SK-N-SH (cell line): ENCODE measurements at regions not wholly inside any gene's neighbourhood (a gene's known extent, or its start where the extent isn't known, plus 50 kb on each side); places are given as distances from the start of the nearest gene placed in this dataset.

ENCODE experiments used
- CTCF ChIA-PET: fragments of 300-600, 350-600 bp; formaldehyde crosslinking; extraction: SDS; loops from one replicate; lab custom pipeline; 2021; lab: Yijun Ruan, JAX
- POLR2A ChIA-PET: fragments of 350-600 bp; sonication (Branson Sonifier 250); formaldehyde crosslinking; extraction: SDS; loops from one replicate; lab custom pipeline; 2020; ENCODE audit warnings: antibody characterized with exemption, inconsistent platforms; lab: Yijun Ruan, JAX
- DNase-seq: peaks from one replicate; pipeline ENCODE4 v3.0.0; 2012
- H2AFZ ChIP-seq: fragments of 200-600 bp; sonication (generic); 2 replicates; pipeline ENCODE4 v1.8.1; 2016; ENCODE audit warnings: antibody characterized with exemption, mild to moderate bottlenecking, low read depth
- H3F3A ChIP-seq: fragments of 200-600 bp; sonication (generic); replicated peaks from 2 replicates; pipeline ENCODE3; 2016; ENCODE audit warnings: antibody characterized with exemption, mild to moderate bottlenecking; ENCODE audit not compliant: insufficient read depth
- H3K27ac ChIP-seq, 2 experiments: fragments of 200-500 bp in 1 of 2; fragments of 200-600 bp in 1 of 2; sonication (Bioruptor generic) in 1 of 2; sonication (generic), shearing (Covaris generic) in 1 of 2; 2 replicates each; pipeline versions ENCODE4 v1.5.1 to v1.6.1; 2014 to 2016; ENCODE audit warnings: low read depth in 2 of 2, inconsistent platforms in 1 of 2, low read length in 1 of 2, mild to moderate bottlenecking in 1 of 2, mixed read lengths in 1 of 2
- H3K27me3 ChIP-seq: fragments of 200-600 bp; sonication (generic), shearing (Covaris generic); 2 replicates; pipeline ENCODE4 v1.6.1; 2016; ENCODE audit warnings: mixed run types; ENCODE audit not compliant: insufficient read depth
- H3K36me3 ChIP-seq, 2 experiments: fragments of 200-500 bp in 1 of 2; fragments of 200-600 bp in 1 of 2; sonication (Bioruptor generic) in 1 of 2; sonication (generic) in 1 of 2; replicated peaks in 1 of 2; 2 replicates each; pipeline versions ENCODE3 to v1.5.1; 2014 to 2016; ENCODE audit warnings: low read length in 1 of 2, mild to moderate bottlenecking in 1 of 2; ENCODE audit not compliant: insufficient read depth in 2 of 2, control insufficient read depth in 1 of 2
- H3K4me1 ChIP-seq, 2 experiments: fragments of 200-500 bp in 1 of 2; fragments of 200-600 bp in 1 of 2; sonication (Bioruptor generic) in 1 of 2; sonication (generic), shearing (Covaris generic) in 1 of 2; 2 replicates each; pipeline versions ENCODE4 v1.5.1 to v1.6.1; 2014 to 2016; ENCODE audit warnings: low read depth in 1 of 2, low read length in 1 of 2, mixed run types in 1 of 2; ENCODE audit not compliant: insufficient read depth in 2 of 2, control insufficient read depth in 1 of 2
- H3K4me2 ChIP-seq: fragments of 200-600 bp; sonication (generic), shearing (Covaris generic); 2 replicates; pipeline ENCODE4 v1.6.1; 2017; ENCODE audit warnings: mixed run types
- H3K4me3 ChIP-seq, 2 experiments: fragments of 200-500 bp in 1 of 2; fragments of 200-600 bp in 1 of 2; sonication (Bioruptor generic) in 1 of 2; sonication (generic), shearing (Covaris generic) in 1 of 2; 2 replicates each; pipeline versions ENCODE4 v1.5.1 to v1.8.1; 2014 to 2016; ENCODE audit warnings: low read depth in 2 of 2, inconsistent platforms in 1 of 2, low read length in 1 of 2, mild to moderate bottlenecking in 1 of 2, mixed read lengths in 1 of 2, moderate library complexity in 1 of 2
- H3K79me2 ChIP-seq: fragments of 200-600 bp; sonication (generic); 2 replicates; pipeline ENCODE4 v1.8.1; 2017; ENCODE audit warnings: mild to moderate bottlenecking; ENCODE audit not compliant: insufficient read depth
- H3K9ac ChIP-seq: fragments of 200-600 bp; sonication (generic); 2 replicates; pipeline ENCODE4 v1.6.1; 2017; ENCODE audit warnings: mixed run types
- H3K9me2 ChIP-seq: fragments of 200-600 bp; sonication (generic); 2 replicates; pipeline ENCODE4 v1.6.1; 2017; ENCODE audit warnings: mixed run types
- H3K9me3 ChIP-seq: fragments of 200-600 bp; sonication (generic); 2 replicates; pipeline ENCODE4 v1.6.1; 2017; ENCODE audit warnings: mixed run types, mild to moderate bottlenecking, moderate library complexity
- H4K20me1 ChIP-seq: fragments of 200-600 bp; sonication (generic); 2 replicates; pipeline ENCODE4 v1.6.1; 2017; ENCODE audit warnings: mild to moderate bottlenecking, mixed run types; ENCODE audit not compliant: insufficient read depth
- CHD2 ChIP-seq: fragments of 150-350 bp; IDR thresholded peaks from 2 replicates; pipeline ENCODE4 v1.6.1; 2018; ENCODE audit warnings: low read length; ENCODE audit not compliant: partially characterized antibody
- EP300 ChIP-seq, 2 experiments: IDR thresholded peaks; 2 replicates each; pipeline versions ENCODE4 v1.4.0 to v1.6.1; 2012; ENCODE audit warnings: borderline replicate concordance in 1 of 2, low read depth in 1 of 2, low read length in 1 of 2
- GATA2 ChIP-seq: sonication (generic); formaldehyde crosslinking; IDR thresholded peaks from 2 replicates; pipeline ENCODE4 v1.5.0; 2020; ENCODE audit warnings: mild to moderate bottlenecking, missing genetic modification reagents
- NRF1 ChIP-seq: IDR thresholded peaks from 2 replicates; pipeline ENCODE4 v1.6.1; 2012; ENCODE audit warnings: low read depth, mild to moderate bottlenecking, low read length
- RAD21 ChIP-seq: IDR thresholded peaks from 2 replicates; pipeline ENCODE4 v1.6.1; 2012; ENCODE audit warnings: mild to moderate bottlenecking, low read length
- RFX5 ChIP-seq: IDR thresholded peaks from 2 replicates; pipeline ENCODE4 v1.6.1; 2012; ENCODE audit warnings: mild to moderate bottlenecking, improper control_type of control experiment, low read length
- RXRA ChIP-seq: IDR thresholded peaks from 2 replicates; pipeline ENCODE4 v1.4.0; 2012; ENCODE audit warnings: low read depth, mild to moderate bottlenecking, borderline replicate concordance
- SIN3A ChIP-seq: IDR thresholded peaks from 2 replicates; pipeline ENCODE4 v1.6.1; 2012; ENCODE audit warnings: low read depth, mild to moderate bottlenecking, low read length, moderate library complexity, borderline replicate concordance
- TAF1 ChIP-seq: IDR thresholded peaks from 2 replicates; pipeline ENCODE4 v1.6.1; 2012; ENCODE audit warnings: low read depth, mild to moderate bottlenecking, low read length, moderate library complexity, borderline replicate concordance
- WGBS: methylation state at CpG from one replicate; pipeline ENCODE4 v1.1.6; 2017; ENCODE audit warnings: low lambda C conversion rate; 5-methylcytosine and 5-hydroxymethylcytosine counted together
- TF ChIP-seq, protein P1 (sequence below): fragments of 150-350 bp; IDR thresholded peaks from 2 replicates; pipeline ENCODE4 v1.6.1; 2016; ENCODE audit warnings: mild to moderate bottlenecking, low read depth, low read length
- TF ChIP-seq, protein P2 (sequence below): fragments of 150-350 bp; IDR thresholded peaks from 2 replicates; pipeline ENCODE4 v1.6.1; 2017; ENCODE audit warnings: antibody characterized with exemption, low read length, low read depth, borderline replicate concordance
- TF ChIP-seq, protein P3 (sequence below): fragments of 200-600 bp; sonication (generic); IDR thresholded peaks from 2 replicates; pipeline ENCODE4 v1.6.1; 2017; ENCODE audit warnings: antibody characterized with exemption, mild to moderate bottlenecking, moderate library complexity
- TF ChIP-seq, protein P4 (sequence below): IDR thresholded peaks from 2 replicates; pipeline ENCODE4 v1.6.1; 2012; ENCODE audit warnings: mild to moderate bottlenecking, low read depth, low read length, moderate library complexity

DNA sequence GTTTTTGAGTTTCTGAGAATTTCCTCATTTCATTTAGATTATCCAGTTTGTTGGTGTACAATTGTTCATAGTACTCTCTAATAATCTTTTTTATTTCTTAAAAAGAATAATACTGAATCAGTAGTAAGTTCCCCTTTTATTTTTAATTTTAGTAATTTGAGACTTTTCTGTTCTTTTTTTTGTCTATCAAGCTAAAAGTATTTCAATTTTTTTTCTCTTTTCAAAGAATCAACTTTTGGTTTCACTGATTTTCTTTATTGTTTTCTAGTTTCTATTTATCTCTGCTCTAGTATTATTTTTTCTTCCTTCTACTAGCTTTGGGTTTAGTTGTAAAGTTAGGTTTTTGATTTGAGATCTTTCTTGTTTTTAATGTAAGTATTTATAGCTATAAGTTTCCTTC is 60.6 kb upstream of the ARL15 start:
- no peak overlapping the region for H3K27ac ChIP-seq
- H3K4me1 ChIP-seq = no peaks in the 10 kb centered on the region
- H3K36me3 ChIP-seq = no peaks in the 10 kb centered on the region
- 0 out of 2 replicates have a peak, but pooled peaks cover 5% of the 10 kb centered on the region for H3K9me3 ChIP-seq
- POLR2A ChIA-PET = no interaction called here
- H3K9ac ChIP-seq = no peak overlapping the region
- TF ChIP-seq, protein P1, sequence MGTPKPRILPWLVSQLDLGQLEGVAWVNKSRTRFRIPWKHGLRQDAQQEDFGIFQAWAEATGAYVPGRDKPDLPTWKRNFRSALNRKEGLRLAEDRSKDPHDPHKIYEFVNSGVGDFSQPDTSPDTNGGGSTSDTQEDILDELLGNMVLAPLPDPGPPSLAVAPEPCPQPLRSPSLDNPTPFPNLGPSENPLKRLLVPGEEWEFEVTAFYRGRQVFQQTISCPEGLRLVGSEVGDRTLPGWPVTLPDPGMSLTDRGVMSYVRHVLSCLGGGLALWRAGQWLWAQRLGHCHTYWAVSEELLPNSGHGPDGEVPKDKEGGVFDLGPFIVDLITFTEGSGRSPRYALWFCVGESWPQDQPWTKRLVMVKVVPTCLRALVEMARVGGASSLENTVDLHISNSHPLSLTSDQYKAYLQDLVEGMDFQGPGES = no peak
- TF ChIP-seq NRF1 = no peak
- no peak for TF ChIP-seq GATA2 (CRISPR knock-in tag)
- TF ChIP-seq RAD21 = no peak
- TF ChIP-seq, protein P2, sequence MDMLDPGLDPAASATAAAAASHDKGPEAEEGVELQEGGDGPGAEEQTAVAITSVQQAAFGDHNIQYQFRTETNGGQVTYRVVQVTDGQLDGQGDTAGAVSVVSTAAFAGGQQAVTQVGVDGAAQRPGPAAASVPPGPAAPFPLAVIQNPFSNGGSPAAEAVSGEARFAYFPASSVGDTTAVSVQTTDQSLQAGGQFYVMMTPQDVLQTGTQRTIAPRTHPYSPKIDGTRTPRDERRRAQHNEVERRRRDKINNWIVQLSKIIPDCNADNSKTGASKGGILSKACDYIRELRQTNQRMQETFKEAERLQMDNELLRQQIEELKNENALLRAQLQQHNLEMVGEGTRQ = no peak
- TF ChIP-seq EP300 (IDR thresholded peaks at IDR 0.05; ENCODE audit: borderline replicate concordance in 1 of 2, low read depth in 1 of 2, low read length in 1 of 2) = no peak
- TF ChIP-seq RXRA = no peak
- TF ChIP-seq, protein P3, sequence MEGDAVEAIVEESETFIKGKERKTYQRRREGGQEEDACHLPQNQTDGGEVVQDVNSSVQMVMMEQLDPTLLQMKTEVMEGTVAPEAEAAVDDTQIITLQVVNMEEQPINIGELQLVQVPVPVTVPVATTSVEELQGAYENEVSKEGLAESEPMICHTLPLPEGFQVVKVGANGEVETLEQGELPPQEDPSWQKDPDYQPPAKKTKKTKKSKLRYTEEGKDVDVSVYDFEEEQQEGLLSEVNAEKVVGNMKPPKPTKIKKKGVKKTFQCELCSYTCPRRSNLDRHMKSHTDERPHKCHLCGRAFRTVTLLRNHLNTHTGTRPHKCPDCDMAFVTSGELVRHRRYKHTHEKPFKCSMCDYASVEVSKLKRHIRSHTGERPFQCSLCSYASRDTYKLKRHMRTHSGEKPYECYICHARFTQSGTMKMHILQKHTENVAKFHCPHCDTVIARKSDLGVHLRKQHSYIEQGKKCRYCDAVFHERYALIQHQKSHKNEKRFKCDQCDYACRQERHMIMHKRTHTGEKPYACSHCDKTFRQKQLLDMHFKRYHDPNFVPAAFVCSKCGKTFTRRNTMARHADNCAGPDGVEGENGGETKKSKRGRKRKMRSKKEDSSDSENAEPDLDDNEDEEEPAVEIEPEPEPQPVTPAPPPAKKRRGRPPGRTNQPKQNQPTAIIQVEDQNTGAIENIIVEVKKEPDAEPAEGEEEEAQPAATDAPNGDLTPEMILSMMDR = no peak
- TF ChIP-seq SIN3A = no peak
- TF ChIP-seq TAF1 = no peak
- TF ChIP-seq RFX5 = no peak
- TF ChIP-seq, all 33 proteins: peak for 0
- Histone ChIP-seq H3K9me2 (no peaks in the 10 kb centered on the region), H3K4me2 (no peak overlapping the region), H3F3A (no peaks in the 10 kb centered on the region), H3K4me3 (no peak overlapping the region), H3K79me2 (no peaks in the 10 kb centered on the region), H4K20me1 (no peaks in the 10 kb centered on the region), H2AFZ (no peak overlapping the region), H3K27me3 (no peaks in the 10 kb centered on the region)
- no peak for DNase-seq
- CTCF ChIA-PET = no interaction called here

DNA sequence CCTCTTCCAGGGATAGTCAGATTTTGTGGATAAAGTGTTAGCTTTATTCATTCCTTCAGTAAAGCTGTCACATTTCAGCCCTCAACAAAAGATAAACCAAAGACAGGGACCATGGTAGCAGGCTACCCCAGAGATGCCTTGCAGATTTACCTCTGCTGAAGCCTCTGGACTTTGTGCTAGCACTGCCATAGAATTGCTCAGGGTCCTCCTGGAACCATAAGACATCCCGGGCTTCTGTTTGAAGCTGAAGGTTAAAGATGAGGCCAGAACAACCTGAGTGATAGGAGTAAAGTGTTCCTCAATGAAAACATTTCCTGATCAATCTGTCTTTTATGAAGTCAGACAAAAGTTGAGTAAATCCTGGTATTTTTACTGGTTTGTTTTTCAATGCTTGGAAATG is 57.5 kb upstream of the ARL15 start:
- 67% methylated on average over 1 of the region's 1 CpG for WGBS
- POLR2A ChIA-PET = no interaction called here
- H3K79me2 ChIP-seq = no peaks in the 10 kb centered on the region

More for the DNA sequence above, 57.5 kb upstream of the ARL15 start:
- DNase-seq = no peak
- no peaks in the 10 kb centered on the region for H3K36me3 ChIP-seq
- 0 out of 2 replicates have a peak, but pooled peaks cover 3% of the 10 kb centered on the region for H3K9me3 ChIP-seq
- H4K20me1 ChIP-seq = no peaks in the 10 kb centered on the region
- peaks cover 0 to 6% of the 10 kb centered on the region in 2 experiments; a peak in 2 of 4 replicates for H3K4me1 ChIP-seq
- H3K9me2 ChIP-seq = no peaks in the 10 kb centered on the region
- H2AFZ ChIP-seq = no peak overlapping the region
- no peaks in the 10 kb centered on the region for H3K27me3 ChIP-seq
- CTCF ChIA-PET = interaction anchor here (1.1 to 1.7 kb wide), 2 partner anchors 52 to 124 kb away, joined by 5 to 9 read pairs; no protein-coding TSS in a partner anchor
- no peak overlapping the region for H3K27ac ChIP-seq
- no peak overlapping the region for H3K4me2 ChIP-seq
- no peak overlapping the region for H3K4me3 ChIP-seq
- TF ChIP-seq RFX5 (no peak), CHD2 (no peak)
- TF ChIP-seq, protein P4, sequence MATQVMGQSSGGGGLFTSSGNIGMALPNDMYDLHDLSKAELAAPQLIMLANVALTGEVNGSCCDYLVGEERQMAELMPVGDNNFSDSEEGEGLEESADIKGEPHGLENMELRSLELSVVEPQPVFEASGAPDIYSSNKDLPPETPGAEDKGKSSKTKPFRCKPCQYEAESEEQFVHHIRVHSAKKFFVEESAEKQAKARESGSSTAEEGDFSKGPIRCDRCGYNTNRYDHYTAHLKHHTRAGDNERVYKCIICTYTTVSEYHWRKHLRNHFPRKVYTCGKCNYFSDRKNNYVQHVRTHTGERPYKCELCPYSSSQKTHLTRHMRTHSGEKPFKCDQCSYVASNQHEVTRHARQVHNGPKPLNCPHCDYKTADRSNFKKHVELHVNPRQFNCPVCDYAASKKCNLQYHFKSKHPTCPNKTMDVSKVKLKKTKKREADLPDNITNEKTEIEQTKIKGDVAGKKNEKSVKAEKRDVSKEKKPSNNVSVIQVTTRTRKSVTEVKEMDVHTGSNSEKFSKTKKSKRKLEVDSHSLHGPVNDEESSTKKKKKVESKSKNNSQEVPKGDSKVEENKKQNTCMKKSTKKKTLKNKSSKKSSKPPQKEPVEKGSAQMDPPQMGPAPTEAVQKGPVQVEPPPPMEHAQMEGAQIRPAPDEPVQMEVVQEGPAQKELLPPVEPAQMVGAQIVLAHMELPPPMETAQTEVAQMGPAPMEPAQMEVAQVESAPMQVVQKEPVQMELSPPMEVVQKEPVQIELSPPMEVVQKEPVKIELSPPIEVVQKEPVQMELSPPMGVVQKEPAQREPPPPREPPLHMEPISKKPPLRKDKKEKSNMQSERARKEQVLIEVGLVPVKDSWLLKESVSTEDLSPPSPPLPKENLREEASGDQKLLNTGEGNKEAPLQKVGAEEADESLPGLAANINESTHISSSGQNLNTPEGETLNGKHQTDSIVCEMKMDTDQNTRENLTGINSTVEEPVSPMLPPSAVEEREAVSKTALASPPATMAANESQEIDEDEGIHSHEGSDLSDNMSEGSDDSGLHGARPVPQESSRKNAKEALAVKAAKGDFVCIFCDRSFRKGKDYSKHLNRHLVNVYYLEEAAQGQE = no peak
- peaks cover 12% of the 10 kb centered on the region for H3F3A ChIP-seq
- no peak overlapping the region for H3K9ac ChIP-seq
